HPDE6-E6E7 (cell line): ENCODE measurements at regions not wholly inside any gene's neighbourhood (a gene's known extent, or its start where the extent isn't known, plus 50 kb on each side); places are given as distances from the start of the nearest gene placed in this dataset.
"Not testable (repeated sequence)": the region's sequence is repeated elsewhere in the genome, so short reads cannot be mapped to it uniquely, and the experiment has no call there.

Experiments used
- DNase-seq: peaks from one replicate; pipeline ENCODE4 v3.0.0; 2011; ENCODE audit warnings: missing footprints; ENCODE audit errors: extremely low spot score

GRCh38 chr6:169101036-169101805, 152.4 kb downstream of the THBS2 start:
- DNase-seq = no peak

GRCh38 chr6:169099411-169100202, 154.0 kb downstream of the THBS2 start:
- peak; percentile 43 for DNase-seq

- DNase-seq = not testable (repeated sequence)
Measured at GRCh38 chr6:169098651-169099050, 155.0 kb downstream of the THBS2 start.

DNA sequence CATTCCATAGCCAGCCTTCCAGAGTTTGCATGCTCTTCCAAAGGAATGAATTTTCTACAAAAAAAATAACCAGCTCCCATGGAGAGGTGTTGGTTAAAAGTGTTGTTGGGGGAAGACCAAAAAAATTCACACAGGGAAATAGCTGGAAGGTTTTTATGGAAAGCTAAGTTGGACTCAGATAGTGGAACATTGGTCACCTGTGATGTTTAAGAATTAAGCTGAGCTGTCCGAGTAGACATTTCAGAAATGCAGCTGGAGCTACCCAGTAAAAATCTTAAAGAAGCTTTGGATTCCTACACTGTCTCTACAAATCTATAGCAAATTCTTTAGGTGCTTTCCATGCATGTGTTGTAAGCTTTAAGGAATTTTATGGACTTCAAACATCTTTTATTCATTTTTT, 155.5 kb downstream of the THBS2 start:
- no peak for DNase-seq

DNA sequence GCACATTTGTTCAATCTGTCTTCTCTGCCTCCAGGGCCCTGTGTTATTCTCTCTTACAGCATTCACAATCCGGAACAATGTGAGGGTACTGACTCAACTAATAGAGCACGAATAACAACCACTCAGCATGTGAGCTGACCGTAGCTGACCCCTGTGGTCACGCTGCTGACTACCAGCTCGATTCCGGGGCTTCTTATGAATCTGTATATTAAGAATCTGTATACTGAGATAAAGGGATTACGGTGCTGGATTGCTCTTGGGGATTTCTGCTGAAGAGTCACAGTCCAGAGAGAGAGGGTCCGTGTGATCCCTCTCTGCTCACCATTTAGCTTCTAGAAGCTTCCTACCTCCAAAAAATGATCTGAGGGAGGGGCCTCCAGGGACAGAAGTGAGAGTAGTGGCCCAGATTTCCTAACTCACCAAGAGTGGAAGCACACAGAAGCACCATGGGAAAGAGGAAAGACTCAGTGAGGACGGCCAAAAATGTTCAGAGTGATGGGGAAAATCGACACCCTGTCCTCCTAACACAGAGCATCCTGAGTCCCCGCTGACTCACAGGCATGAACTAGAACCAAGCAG, 156.2 kb downstream of the THBS2 start:
- no peak for DNase-seq

DNA sequence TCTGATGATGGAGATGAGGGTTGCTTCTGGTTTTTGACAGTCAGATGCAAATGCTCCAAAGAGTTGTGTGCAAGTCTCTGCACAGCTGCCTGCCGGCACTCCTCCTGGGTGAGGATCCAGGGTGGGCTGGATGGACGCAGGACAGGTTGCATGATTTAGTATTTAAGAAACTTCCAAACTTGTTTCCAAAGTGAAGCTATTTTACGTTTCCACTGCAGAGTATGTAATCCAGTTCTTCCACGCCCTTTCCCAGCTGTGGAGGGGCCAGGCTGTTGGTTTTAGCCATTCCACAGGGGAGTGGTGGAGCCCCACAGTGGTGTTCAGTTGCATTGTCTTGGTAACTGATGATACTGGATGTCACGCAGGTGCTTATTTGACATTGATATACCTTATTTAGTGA, 157.3 kb downstream of the THBS2 start:
- no peak for DNase-seq

GRCh38 chr6:169095153-169095552, 158.5 kb downstream of the THBS2 start:
- no peak for DNase-seq

DNA sequence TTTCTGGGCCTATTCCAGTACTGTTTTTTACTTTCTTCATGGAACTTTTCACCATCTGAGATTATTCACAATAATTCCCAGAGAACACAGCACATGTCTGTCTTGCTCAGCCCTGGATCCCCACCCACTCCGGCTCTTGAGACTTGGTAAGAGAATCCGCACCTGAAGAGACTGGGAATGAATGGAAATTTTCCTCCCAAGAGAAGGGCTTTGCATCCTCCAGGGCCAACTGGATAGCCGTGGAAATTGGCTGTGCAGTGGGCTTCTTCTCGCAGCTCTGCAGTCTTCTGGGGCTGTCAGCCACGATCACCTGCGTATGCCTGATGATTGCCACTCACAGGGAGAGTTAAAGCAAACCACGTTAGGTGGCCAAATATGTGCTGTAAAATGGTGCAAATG, 159.1 kb downstream of the THBS2 start:
- no peak for DNase-seq

DNA sequence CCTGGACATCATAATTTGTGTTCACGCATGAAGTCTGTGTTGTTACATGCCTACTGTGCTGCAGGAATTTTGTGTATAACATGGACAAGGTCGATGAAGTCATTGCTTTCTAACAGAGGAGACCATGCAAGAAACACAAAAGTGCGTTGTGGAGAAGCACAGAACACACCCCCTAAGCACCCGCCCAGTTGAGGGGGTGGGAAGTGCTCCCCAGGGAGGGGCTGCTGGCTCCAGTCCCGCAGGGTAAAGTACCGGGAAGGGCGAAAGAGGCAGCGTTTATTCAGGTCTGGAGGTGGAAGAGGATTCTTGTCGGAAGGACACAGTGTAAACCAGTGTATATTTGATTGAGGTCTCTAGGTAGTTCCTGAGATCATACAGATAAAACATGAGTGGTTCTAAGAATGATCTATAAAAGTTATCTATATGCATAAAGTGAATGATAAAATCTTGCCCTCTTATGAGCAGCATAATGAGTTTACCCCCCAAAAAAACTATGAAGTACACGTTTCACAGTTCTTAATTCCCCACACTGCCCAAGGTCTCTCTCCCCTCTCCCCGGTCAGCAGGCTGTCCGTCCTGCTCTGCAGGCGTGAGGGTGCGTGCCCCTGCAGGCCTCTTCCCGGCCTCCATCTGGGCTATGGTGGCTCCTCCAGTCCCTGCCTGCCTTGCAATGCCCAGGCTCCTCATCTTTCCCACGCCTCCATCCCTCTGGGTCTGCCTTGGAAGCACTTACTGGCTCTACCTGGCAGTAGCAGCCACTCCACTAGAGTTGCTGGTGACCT, 159.7 kb downstream of the THBS2 start:
- no peak for DNase-seq

- DNase-seq = no peak
Measured at GRCh38 chr6:169093066-169093723, 160.5 kb downstream of the THBS2 start.

- no peak for DNase-seq
Measured at GRCh38 chr6:169092375-169092774, 161.3 kb downstream of the THBS2 start.

GRCh38 chr6:169090514-169091127, 163.0 kb downstream of the THBS2 start:
- DNase-seq = not testable (repeated sequence)

GRCh38 chr6:169088762-169089161, 164.9 kb downstream of the THBS2 start:
- no peak for DNase-seq

DNA sequence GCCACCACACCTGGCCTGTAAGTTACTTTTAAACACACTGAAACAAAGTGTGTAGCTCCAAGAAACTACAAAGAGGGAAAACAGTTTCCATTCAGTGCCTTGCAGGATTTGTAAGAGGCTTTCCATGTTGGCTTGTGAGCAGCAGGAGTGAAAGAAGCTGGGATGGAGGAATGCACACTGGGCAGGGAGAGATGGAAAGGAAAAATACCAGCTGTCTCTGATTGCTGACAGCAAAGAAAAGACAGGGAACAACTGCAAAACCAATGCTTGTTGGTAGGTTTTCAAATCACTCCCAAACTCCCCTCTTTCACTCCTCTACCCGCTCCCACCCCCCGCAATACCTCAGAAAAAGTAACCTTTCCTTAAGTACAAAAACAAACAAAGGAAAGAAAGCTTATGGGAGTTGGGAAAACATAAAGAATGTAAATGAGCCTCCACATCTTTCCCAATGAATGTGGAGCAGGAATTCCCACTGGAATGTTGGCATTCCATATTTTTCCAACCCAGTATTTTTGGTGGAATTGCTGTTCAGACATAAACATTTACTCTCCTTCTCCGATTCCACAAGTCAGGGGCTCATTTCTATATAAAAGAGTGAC, 166.1 kb downstream of the THBS2 start:
- DNase-seq = no peak

DNA sequence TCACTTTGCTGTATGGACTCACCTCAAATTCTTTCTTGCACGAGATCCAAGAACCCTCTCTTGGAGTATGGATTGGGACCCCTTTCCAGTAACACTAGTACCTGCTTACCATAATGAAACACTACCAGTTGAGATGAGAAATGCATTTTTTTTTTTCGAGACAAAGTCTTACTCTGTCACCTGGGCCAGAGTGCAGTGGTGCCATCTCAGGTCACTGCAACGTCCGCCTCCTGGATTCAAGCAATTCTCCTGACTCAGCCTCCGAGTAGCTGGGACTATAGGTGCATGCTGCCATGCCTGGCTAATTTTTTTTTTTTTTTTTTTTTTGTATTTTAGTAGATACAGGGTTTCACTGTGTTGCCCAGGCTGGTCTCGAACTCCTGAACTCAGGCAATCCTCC, 167.0 kb downstream of the THBS2 start:
- DNase-seq = not testable (repeated sequence)

DNA sequence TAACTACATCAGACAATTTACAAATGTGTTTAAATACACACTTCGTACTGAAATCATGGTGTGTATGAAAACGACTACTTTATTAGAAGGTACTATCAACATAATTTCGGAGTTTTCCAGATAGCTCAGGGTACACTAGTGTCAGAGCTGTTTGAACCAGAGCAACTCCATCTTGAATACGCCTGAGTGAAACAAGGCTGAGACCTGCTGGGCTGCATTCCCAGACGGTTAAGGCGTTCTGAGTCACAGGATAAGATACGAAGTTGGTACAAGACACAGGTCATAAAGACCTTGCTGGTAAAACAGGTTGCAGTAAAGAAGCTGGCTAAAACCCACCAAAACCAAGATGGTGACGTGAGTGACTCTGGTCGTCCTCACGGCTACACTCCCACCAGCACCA, 167.6 kb downstream of the THBS2 start:
- DNase-seq = no peak

- DNase-seq = no peak
Measured at GRCh38 chr6:169085466-169085865, 168.2 kb downstream of the THBS2 start.

GRCh38 chr6:169084557-169084956, 169.1 kb downstream of the THBS2 start:
- not testable (repeated sequence) for DNase-seq

- DNase-seq = no peak
Measured at GRCh38 chr6:169084067-169084466, 169.6 kb downstream of the THBS2 start.

- DNase-seq = no peak
Measured at GRCh38 chr6:169083508-169083874, 170.2 kb downstream of the THBS2 start.
